DMS114 treated with DMSO at 0.1 percent for 48 hours (cell line): ENCODE measurements at regions not wholly inside any gene's neighbourhood (a gene's known extent, or its start where the extent isn't known, plus 50 kb on each side); places are given as distances from the start of the nearest gene placed in this dataset.

Experiments used
- DNase-seq: peaks from one replicate; lab custom pipeline; 2025; ENCODE audit not compliant: unreplicated experiment; lab: John Stamatoyannopoulos, UW

GRCh38 chr14:42862114-42862513, 1255.4 kb downstream of the LRFN5 start:
- DNase-seq, result no peak

DNA sequence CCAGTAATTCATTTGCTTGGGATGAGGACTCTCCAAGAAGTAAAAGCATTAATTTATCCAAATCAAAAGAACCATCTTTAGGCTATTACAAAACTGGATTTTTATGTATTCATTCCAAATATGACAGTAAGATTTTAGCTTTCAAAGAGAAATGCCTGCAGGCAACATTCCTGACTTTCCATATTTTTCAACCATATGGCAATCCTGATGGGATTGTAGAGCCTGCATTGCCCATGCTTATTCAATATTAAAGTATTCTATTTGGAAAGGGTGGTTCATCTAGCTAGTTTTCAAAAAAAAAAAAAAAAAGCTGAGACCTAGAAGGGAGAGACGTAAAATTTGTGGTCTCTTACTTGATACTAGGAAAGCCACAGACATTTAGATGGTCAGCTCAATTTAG, 1253.7 kb downstream of the LRFN5 start:
- no peak for DNase-seq

- DNase-seq, result no peak
These were observed 1249.4 kb downstream of the LRFN5 start for GRCh38 chr14:42856106-42856505.

DNA sequence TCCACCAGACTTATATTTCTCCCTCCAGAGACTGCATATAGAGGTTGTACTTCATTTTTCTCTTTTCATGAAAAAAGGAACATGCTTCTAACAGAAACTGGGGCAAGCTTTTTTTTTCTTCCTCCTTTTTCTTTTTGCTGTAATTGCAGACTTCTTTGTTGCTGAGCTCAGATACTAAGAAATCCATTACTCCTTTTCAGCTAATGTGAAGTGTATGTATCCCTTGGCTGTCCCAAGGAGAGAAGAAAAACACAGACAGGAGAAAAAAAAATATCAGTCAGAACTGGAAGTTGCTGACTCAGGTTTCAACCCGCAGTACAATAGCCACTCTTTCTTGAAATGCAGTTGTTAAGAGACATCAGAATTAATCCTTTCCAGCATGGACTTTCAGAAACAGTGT, 1248.4 kb downstream of the LRFN5 start:
- DNase-seq, result no peak

DNA sequence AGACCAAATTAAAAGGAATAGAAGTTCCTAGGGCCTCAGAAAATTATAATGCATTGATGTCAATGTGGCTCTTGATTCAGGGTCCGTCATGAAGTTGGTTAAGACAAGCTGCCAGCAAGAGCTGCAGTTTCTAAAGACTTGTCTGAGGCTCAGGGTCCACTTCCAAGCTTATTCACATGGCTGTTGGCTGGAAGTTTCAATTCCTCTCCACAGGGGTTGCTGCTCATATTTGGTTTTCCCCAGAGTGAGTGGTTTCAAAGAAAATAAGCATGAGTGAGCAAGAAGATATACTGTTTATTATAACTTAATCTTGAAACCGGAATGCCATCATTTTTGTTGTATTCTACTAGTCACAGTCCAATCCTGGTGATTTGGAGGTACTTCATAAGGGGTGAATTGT, 1247.4 kb downstream of the LRFN5 start:
- DNase-seq, result no peak

DNA sequence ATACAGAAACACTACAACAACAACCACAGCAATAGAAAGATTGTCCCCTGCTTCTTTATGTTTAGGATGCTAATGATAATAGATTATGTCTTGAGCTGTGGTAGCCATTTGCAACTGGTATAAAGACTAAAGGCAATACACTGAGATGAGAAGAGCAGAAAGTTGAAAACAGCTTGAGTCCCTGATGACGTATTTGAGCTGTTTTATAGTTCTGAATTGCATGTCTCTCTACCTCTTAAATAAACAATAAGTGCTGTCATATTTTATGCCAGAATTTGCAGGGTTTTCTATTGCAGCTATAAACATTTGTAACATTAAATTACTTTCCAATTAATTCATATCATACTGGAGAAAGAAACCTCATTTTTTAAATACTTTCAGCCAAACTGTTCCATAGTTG, 1242.0 kb downstream of the LRFN5 start:
- DNase-seq, result no peak

DNA sequence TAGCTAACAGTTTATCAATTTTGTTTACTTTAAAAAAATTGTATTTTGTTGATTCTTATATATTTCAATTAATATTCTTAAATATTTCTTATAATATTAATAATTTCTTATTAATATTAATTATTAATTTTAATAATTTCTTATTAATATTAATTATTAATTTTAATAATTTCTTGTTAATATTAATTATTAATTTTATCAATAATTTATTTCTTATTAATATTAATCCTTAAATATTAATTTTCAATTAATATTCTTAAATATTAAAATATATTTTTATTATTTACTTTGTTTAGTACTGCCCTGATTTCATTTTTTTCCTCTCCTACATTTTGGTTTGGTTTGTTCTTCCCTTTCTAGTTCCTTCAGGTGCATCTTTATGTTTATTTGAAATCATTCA, 1208.1 kb downstream of the LRFN5 start:
- no peak for DNase-seq

- no peak for DNase-seq
These were observed 1200.2 kb downstream of the LRFN5 start for GRCh38 chr14:42806909-42807315.

GRCh38 chr14:42804141-42804540, 1197.5 kb downstream of the LRFN5 start:
- DNase-seq, result no peak

GRCh38 chr14:42802346-42802745, 1195.7 kb downstream of the LRFN5 start:
- DNase-seq, result no peak

GRCh38 chr14:42792166-42792565, 1185.5 kb downstream of the LRFN5 start:
- no peak for DNase-seq

DNA sequence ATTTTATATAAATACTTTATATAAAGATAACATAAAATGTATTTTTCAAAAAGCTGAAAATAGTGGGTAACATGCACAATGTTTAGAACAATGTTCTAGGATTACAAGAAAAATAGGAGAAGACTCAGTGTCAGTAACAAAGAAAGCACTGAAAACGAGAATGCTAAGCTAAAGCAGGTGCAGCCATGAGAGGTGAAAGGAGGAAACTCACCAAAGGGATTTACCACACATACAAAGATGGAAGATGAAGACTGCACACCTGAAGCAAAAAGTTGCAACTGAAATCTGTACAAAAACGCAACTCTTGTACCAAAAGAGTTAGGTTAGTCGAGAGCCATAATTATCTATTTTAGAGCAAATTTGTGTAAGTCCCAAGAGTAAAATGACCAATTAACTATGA, 1176.1 kb downstream of the LRFN5 start:
- DNase-seq, result no peak

GRCh38 chr14:42778984-42779383, 1172.3 kb downstream of the LRFN5 start:
- DNase-seq, result no peak

GRCh38 chr14:42750771-42751170, 1144.1 kb downstream of the LRFN5 start:
- DNase-seq, result no peak

GRCh38 chr14:42742084-42742483, 1135.4 kb downstream of the LRFN5 start:
- DNase-seq, result no peak

GRCh38 chr14:42736408-42736807, 1129.7 kb downstream of the LRFN5 start:
- DNase-seq, result no peak

GRCh38 chr14:42734041-42734440, 1127.4 kb downstream of the LRFN5 start:
- no peak for DNase-seq

- no peak for DNase-seq
These were observed 1125.3 kb downstream of the LRFN5 start for GRCh38 chr14:42732005-42732404.

GRCh38 chr14:42731480-42731879, 1124.8 kb downstream of the LRFN5 start:
- DNase-seq, result no peak

DNA sequence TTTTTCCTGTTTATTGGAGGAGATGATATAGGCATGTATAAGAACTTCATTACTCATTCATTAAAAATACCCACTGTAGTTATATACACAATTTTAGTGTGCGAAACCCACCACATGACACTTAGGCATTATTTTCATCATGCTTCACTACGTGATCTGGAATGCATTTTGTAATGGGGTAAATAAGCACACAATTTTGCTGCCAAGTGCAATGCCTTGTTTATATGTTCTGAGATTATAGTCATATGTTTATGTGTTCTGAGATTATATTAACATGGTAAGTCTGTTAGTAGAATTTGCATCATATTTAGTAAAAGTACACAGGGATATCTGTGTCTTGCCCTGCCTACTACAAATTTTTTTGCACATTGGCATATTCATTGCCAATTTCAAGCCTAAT, 1123.0 kb downstream of the LRFN5 start:
- DNase-seq, result no peak

GRCh38 chr14:42719391-42719790, 1112.7 kb downstream of the LRFN5 start:
- DNase-seq, result no peak

- no peak for DNase-seq
These were observed 1108.6 kb downstream of the LRFN5 start for GRCh38 chr14:42715316-42715715.

- no peak for DNase-seq
These were observed 1103.4 kb downstream of the LRFN5 start for GRCh38 chr14:42710071-42710470.

DNA sequence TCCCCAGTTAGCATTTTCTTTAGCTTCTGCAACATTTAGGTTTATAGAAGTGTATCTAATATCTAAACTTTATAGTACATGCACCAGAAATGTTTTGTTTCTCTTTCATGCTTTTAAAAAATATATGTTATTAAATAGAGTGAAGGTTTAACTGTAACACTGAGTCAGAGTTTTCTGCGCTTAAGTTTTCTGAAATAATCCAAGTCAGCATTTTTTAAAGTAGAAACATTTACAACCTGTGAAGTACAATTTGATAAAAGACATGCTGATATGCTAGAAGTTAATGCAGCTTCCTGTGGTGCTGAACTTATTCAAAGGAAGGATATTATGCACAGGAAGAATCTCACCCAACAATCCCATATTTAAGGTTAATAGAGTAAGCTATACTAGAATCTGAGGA, 1096.8 kb downstream of the LRFN5 start:
- no peak for DNase-seq
